ENCODE measurements at regions not wholly inside any gene's neighbourhood (a gene's known extent, or its start where the extent isn't known, plus 50 kb on each side); places are given as distances from the start of the nearest gene placed in this dataset.

DNA sequence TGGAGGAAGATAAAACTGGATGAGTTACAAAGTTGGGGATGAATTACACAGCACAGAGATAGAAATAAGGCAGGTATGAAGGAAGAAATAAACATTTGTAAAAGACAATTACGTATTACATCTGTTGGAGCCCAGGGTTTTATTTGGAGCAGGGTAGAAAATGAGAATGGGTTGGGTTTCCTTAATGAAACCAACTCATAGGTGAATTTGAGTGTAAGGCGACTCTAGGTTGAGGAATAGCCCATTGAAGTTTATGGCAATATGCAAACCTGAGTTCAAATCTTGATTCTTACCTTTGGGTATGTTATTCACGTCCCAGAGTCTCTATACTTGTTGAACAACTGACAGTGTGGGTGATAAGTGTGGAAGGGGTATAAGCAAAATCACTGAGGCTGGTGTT, 422.3 kb upstream of the WWC1 start:
- Histone ChIP-seq H3K27me3 (ENCODE audit: control insufficient read depth in 4 of 4, insufficient read depth in 4 of 4, low read length in 3 of 4) (no peaks in the 10 kb centered on the region), H3K36me3 (ENCODE audit: control insufficient read depth in 4 of 4, insufficient read depth in 3 of 4, low read depth in 1 of 4, low read length in 3 of 4) (no peaks in the 10 kb centered on the region), H3K4me1 (ENCODE audit: control insufficient read depth in 4 of 4, insufficient read depth in 4 of 4, low read length in 3 of 4) (no peaks in the 10 kb centered on the region), H3K27ac (ENCODE audit: low read depth in 1 of 2, low read length in 2 of 2) (no peak overlapping the region), H3K4me3 (ENCODE audit: low read depth in 1 of 3, low read length in 3 of 3) (no peak overlapping the region), H3K9ac (ENCODE audit: low read depth in 1 of 2, low read length in 2 of 2) (no peak overlapping the region), H3K9me3 (ENCODE audit: control insufficient read depth in 4 of 4, low read length in 3 of 4) (no peaks in the 10 kb centered on the region)
- TF ChIP-seq HNF4G (IDR thresholded peaks at IDR 0.05) (no peak), FOXA2 (IDR thresholded peaks at IDR 0.05) (no peak), RXRA (IDR thresholded peaks at IDR 0.05) (no peak)
- TF ChIP-seq, protein P1, sequence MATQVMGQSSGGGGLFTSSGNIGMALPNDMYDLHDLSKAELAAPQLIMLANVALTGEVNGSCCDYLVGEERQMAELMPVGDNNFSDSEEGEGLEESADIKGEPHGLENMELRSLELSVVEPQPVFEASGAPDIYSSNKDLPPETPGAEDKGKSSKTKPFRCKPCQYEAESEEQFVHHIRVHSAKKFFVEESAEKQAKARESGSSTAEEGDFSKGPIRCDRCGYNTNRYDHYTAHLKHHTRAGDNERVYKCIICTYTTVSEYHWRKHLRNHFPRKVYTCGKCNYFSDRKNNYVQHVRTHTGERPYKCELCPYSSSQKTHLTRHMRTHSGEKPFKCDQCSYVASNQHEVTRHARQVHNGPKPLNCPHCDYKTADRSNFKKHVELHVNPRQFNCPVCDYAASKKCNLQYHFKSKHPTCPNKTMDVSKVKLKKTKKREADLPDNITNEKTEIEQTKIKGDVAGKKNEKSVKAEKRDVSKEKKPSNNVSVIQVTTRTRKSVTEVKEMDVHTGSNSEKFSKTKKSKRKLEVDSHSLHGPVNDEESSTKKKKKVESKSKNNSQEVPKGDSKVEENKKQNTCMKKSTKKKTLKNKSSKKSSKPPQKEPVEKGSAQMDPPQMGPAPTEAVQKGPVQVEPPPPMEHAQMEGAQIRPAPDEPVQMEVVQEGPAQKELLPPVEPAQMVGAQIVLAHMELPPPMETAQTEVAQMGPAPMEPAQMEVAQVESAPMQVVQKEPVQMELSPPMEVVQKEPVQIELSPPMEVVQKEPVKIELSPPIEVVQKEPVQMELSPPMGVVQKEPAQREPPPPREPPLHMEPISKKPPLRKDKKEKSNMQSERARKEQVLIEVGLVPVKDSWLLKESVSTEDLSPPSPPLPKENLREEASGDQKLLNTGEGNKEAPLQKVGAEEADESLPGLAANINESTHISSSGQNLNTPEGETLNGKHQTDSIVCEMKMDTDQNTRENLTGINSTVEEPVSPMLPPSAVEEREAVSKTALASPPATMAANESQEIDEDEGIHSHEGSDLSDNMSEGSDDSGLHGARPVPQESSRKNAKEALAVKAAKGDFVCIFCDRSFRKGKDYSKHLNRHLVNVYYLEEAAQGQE (IDR thresholded peaks at IDR 0.05), result no peak
- TF ChIP-seq, protein P2, sequence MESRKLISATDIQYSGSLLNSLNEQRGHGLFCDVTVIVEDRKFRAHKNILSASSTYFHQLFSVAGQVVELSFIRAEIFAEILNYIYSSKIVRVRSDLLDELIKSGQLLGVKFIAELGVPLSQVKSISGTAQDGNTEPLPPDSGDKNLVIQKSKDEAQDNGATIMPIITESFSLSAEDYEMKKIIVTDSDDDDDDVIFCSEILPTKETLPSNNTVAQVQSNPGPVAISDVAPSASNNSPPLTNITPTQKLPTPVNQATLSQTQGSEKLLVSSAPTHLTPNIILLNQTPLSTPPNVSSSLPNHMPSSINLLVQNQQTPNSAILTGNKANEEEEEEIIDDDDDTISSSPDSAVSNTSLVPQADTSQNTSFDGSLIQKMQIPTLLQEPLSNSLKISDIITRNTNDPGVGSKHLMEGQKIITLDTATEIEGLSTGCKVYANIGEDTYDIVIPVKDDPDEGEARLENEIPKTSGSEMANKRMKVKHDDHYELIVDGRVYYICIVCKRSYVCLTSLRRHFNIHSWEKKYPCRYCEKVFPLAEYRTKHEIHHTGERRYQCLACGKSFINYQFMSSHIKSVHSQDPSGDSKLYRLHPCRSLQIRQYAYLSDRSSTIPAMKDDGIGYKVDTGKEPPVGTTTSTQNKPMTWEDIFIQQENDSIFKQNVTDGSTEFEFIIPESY (IDR thresholded peaks at IDR 0.05), result no peak
- no peak for DNase-seq (ENCODE audit: low spot score)
- WGBS, result 61% methylated on average over 3 of the region's 3 CpGs

DNA sequence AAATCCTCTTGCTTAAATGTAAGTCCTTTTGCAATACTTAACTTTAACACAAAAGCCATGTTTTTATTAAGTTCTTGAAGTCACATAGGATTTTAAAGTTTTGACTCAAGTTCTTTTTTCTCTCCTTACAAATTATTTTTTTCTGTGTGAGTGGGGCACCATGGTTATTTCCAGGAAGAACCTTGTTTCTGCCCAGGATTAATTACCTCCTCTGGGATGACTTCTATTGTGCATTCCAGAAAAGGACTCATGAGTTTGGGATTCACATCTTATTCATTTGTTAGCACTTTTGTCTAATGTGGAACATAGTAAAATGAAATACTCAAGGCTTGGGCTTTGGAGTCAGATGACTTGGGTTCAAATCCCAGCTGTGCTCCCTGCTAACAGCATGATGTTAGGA, 421.4 kb upstream of the WWC1 start:
- Histone ChIP-seq H3K4me1 (ENCODE audit: control insufficient read depth in 4 of 4, insufficient read depth in 4 of 4, low read length in 3 of 4) (no peaks in the 10 kb centered on the region), H3K9me3 (ENCODE audit: control insufficient read depth in 4 of 4, low read length in 3 of 4) (no peaks in the 10 kb centered on the region), H3K4me3 (ENCODE audit: low read depth in 1 of 3, low read length in 3 of 3) (no peak overlapping the region), H3K27ac (ENCODE audit: low read depth in 1 of 2, low read length in 2 of 2) (no peak overlapping the region), H3K36me3 (ENCODE audit: control insufficient read depth in 4 of 4, insufficient read depth in 3 of 4, low read depth in 1 of 4, low read length in 3 of 4) (no peaks in the 10 kb centered on the region), H3K9ac (ENCODE audit: low read depth in 1 of 2, low read length in 2 of 2) (no peak overlapping the region), H3K27me3 (ENCODE audit: control insufficient read depth in 4 of 4, insufficient read depth in 4 of 4, low read length in 3 of 4) (no peaks in the 10 kb centered on the region)
- TF ChIP-seq, protein P3, sequence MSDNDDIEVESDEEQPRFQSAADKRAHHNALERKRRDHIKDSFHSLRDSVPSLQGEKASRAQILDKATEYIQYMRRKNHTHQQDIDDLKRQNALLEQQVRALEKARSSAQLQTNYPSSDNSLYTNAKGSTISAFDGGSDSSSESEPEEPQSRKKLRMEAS (IDR thresholded peaks at IDR 0.05), result no peak
- no peak for TF ChIP-seq FOXA1 (IDR thresholded peaks at IDR 0.05)
- no peak for TF ChIP-seq NR2F2 (IDR thresholded peaks at IDR 0.05)
- TF ChIP-seq, protein P1 (IDR thresholded peaks at IDR 0.05), result no peak
- TF ChIP-seq RAD21 (IDR thresholded peaks at IDR 0.05), result no peak
- no peak for TF ChIP-seq YY1 (IDR thresholded peaks at IDR 0.05)
- no peak for TF ChIP-seq FOXA2 (IDR thresholded peaks at IDR 0.05)
- TF ChIP-seq, protein P4, sequence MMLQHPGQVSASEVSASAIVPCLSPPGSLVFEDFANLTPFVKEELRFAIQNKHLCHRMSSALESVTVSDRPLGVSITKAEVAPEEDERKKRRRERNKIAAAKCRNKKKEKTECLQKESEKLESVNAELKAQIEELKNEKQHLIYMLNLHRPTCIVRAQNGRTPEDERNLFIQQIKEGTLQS (IDR thresholded peaks at IDR 0.05), result no peak
- TF ChIP-seq EGR1 (IDR thresholded peaks at IDR 0.05; ENCODE audit: low read depth in 2 of 2), result no peak
- DNase-seq (ENCODE audit: low spot score), result no peak

All from liver (tissue), 7 donors.